A673 (cell line): ENCODE measurements at regions not wholly inside any gene's neighbourhood (a gene's known extent, or its start where the extent isn't known, plus 50 kb on each side); places are given as distances from the start of the nearest gene placed in this dataset.

Experiments used
- EZH2 ChIP-seq: fragments of 200-600 bp; sonication (generic); IDR thresholded peaks from 2 replicates; pipeline ENCODE4 v1.6.1; 2017; ENCODE audit warnings: borderline replicate concordance, low read depth, mild to moderate bottlenecking, mixed read lengths, antibody characterized with exemption, low read length; ENCODE audit not compliant: poor library complexity, severe bottlenecking
- TF ChIP-seq, protein P1 (sequence below): fragments of 300-800, 200-600 bp; sonication (generic); conservative IDR thresholded peaks from 2 replicates; pipeline ENCODE4 v1.5.1; 2017; ENCODE audit warnings: low read depth, mild to moderate bottlenecking, antibody characterized with exemption, low read length, moderate library complexity, mixed read lengths

DNA sequence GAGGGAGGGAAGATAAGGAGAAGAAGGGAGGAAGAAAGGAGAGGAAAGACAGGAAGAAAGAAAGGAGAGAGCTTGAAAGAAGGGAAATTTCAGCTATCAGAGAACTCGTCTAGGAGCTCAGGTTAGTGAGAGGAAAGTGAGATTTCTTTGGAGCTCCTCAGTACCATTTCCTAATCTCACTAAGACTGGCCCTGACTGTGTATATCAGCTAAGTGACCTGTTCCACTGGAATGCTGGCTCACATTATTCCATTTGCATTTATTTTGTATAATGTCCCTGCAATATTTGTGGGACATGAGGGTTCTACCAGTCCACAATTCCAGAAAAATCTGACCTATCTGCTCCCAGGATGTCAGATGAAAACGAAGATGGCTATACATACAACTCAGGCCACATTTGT is 114.7 kb upstream of the CELF2 start:
- TF ChIP-seq, protein P1, sequence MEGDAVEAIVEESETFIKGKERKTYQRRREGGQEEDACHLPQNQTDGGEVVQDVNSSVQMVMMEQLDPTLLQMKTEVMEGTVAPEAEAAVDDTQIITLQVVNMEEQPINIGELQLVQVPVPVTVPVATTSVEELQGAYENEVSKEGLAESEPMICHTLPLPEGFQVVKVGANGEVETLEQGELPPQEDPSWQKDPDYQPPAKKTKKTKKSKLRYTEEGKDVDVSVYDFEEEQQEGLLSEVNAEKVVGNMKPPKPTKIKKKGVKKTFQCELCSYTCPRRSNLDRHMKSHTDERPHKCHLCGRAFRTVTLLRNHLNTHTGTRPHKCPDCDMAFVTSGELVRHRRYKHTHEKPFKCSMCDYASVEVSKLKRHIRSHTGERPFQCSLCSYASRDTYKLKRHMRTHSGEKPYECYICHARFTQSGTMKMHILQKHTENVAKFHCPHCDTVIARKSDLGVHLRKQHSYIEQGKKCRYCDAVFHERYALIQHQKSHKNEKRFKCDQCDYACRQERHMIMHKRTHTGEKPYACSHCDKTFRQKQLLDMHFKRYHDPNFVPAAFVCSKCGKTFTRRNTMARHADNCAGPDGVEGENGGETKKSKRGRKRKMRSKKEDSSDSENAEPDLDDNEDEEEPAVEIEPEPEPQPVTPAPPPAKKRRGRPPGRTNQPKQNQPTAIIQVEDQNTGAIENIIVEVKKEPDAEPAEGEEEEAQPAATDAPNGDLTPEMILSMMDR: no peak
- TF ChIP-seq EZH2: no peak
